HG03378 (cell line): ENCODE measurements at regions not wholly inside any gene's neighbourhood (a gene's known extent, or its start where the extent isn't known, plus 50 kb on each side); places are given as distances from the start of the nearest gene placed in this dataset.
A peak's percentile ranks its signal among the peaks of the same experiment; 100 is the strongest.
"Not testable (repeated sequence)": the region's sequence is repeated elsewhere in the genome, so short reads cannot be mapped to it uniquely, and the experiment has no call there.

Experiments used
- ATAC-seq: cut with Tn5 transposase; IDR thresholded peaks from one replicate; pipeline ENCODE4 v1.9.1; 2021; ENCODE audit warnings: mild to moderate bottlenecking, moderate library complexity; ENCODE audit not compliant: unreplicated experiment

GRCh38 chr10:38209332-38209731, 115.2 kb downstream of the ZNF37A start:
- no peak for ATAC-seq

GRCh38 chr10:38209748-38210147, 115.6 kb downstream of the ZNF37A start:
- ATAC-seq, result not testable (repeated sequence)

GRCh38 chr10:38212460-38212859, 118.3 kb downstream of the ZNF37A start:
- ATAC-seq, result no peak

DNA sequence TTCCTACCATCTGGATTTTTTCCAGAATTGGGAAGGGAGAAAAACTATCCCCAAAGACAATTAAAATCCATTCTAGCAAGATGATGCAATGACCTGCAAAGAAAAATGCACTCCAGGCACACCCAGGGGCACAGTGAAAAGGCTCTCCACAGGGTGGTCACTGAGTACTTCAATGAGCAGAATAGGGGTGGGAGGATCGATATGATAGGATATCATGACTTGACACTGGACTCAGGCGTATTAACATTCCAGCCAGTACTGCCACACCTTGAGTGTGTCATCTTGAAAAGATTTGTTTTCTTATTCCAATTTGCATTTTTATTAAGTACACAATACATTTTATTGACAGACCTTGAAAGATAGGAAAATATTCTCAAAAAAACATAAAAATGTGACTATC, 132.2 kb downstream of the ZNF37A start:
- no peak for ATAC-seq

DNA sequence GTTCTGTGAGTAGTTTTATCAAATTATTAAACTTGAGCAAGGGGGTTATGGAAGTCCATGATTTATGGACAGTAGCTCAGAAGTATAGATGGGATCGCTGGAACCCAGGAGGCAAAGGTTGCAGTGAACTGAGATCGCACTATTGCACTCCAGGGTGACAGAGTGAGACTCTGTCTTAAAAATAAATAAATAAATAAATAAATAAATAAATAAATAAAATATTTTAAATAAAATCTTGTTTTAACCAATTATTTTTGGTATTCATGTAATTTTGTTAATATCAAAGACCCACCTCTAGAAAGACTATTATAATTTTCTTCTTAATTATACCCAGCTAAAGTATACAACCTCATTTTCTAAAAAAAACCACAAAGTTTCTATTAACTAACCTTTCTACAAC, 134.3 kb downstream of the ZNF37A start:
- no peak for ATAC-seq

DNA sequence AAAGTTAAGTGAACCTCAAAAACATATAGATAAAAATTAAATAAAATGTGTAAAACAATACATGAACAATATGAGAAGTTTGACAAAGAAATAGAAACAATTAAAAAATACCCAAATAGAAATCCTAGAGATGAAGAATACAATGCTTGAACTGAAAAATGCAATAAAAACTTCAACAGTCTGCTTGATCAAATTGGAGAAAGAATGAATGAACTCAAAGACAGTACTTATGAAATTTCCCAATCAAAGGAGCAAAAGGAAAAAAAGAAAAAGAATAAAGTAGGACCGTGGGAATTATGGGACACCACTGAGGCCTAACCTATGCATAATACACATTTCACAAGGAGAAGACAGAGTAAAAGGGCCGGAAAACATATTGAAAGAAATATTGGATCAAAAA, 144.3 kb downstream of the ZNF37A start:
- ATAC-seq, result not testable (repeated sequence)

DNA sequence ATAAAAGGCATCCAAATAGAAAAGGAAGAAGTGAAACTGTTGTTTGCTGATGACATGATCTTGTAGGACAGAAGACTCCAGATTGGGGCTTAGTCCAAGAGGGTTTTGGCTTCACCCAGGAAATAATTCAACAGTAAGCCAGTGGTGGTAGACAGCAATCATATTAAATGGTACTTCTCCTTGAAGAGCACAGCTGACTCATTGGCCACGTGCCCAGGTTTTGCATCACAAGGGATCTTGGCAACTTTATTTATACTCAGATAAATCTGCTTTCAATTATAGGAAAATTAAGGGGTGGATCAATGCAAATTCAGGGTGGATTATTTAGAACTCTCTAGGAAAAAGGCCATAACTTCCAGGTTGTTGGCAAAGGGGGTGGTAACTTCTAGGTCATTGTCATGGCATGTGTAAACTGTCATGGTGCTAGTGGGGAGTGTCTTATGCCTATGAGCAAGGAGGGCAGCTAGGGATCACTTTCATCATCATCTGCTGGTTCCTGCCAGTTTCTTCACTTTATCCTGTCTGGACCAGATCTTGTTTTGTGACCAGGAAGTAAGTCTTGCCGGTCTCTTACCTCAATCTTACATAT, 148.0 kb downstream of the ZNF37A start:
- ATAC-seq, result not testable (repeated sequence)

DNA sequence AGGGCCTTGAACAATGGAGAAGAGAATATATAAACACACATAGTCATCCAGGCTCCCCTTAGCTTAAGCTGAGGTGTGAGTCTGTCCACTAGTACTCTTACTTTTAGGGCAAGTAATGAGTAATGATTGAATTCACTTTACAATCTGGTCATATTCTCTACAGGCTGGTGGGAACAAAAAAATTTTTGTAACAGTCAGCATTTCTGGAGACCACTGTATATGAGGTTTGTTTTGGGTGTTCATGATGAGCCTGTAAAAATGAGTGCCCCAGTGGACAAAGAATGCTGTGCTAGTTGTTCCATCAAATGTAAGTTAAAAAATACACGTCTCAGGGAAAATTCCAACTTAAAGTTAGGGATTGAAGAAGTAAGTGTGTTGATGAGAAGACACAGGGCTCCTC, 154.0 kb downstream of the ZNF37A start:
- not testable (repeated sequence) for ATAC-seq

DNA sequence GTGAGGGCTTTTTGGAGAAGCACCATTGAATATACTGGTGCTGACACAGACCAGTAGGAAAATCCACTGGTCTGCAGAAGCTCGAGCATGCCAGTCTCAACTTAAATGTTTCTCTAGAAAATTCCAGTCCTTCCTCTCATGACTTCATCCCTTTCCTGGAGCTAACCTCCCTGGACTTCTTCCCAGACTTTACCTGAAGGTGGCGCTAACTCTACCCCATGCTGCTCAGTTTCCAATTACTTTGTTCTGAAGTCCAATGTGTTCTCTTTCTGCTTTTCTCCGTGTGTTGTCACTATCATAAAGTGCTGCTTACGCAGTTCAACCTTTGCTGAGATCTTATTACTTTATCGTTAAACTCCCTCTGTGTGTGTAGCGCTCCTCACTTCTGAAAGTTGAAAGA, 158.4 kb downstream of the ZNF37A start:
- not testable (repeated sequence) for ATAC-seq

- ATAC-seq, result not testable (repeated sequence)
Observed at GRCh38 chr10:38267555-38267954, 173.4 kb downstream of the ZNF37A start.

DNA sequence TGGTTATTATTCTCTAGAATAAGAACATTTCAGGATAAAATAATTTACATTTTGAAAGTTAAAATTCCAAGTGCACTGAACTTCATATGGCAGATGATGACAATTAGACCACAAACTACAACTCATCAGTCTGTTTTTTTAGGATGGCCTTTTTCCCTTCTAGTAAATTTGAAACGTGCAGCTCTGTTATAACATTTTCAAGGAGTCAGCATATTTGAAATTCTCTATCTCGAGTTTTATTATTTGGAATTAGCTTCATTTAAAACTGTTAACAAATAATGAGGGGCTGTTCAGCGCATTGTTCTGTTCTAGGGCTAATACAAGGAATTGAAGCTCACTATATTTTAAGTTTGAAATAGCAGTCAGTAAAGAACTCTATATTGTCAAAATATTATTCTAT, 176.9 kb downstream of the ZNF37A start:
- not testable (repeated sequence) for ATAC-seq

DNA sequence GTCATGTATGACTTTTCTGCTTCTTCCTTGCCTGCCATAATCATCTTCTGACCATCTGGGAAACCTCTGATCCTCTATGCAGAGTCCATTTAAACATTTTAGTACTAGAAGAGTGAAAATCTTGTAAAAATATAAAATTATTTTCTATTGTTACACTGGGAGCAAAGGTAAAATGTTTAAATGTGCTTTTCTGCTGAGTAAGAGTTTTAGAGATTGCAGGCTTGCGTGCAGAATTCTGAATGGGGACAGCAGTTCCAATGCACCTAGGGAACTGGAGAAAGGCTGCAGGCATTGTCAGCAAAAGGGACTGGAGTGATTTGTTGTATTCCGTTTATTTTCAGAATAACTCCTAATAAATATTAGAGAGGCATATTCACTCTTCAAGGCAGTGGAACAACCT, 180.7 kb downstream of the ZNF37A start:
- not testable (repeated sequence) for ATAC-seq

GRCh38 chr10:38292560-38292959, 198.4 kb downstream of the ZNF37A start:
- ATAC-seq, result not testable (repeated sequence)

- ATAC-seq, result not testable (repeated sequence)
Observed at GRCh38 chr10:38310111-38310510, 216.0 kb downstream of the ZNF37A start.

- ATAC-seq, result not testable (repeated sequence)
Observed at GRCh38 chr10:38315090-38315805, 221.1 kb downstream of the ZNF37A start.

GRCh38 chr10:38321393-38321792, 227.3 kb downstream of the ZNF37A start:
- ATAC-seq, result not testable (repeated sequence)

GRCh38 chr10:38330306-38330705, 236.2 kb downstream of the ZNF37A start:
- not testable (repeated sequence) for ATAC-seq

DNA sequence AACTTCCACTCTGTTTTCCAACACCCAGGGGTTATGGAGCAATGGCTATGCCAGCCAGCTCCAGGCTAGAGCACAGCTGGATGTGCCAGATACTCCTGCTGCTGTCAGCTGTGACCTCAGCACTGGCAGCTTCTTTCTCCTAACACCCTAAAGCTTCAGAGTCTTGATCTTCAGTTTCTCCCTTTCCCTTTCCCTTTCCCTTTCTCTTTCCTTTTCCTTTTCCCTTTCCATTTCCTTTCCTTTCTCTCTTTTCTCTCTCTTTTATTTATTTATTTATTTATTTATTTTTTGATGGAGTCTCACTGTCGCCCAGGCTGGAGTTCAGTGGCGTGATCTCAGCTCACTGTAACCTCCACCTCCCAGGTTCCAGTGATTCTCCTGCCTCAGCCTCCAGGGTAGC, 237.0 kb downstream of the ZNF37A start:
- ATAC-seq, result not testable (repeated sequence)

DNA sequence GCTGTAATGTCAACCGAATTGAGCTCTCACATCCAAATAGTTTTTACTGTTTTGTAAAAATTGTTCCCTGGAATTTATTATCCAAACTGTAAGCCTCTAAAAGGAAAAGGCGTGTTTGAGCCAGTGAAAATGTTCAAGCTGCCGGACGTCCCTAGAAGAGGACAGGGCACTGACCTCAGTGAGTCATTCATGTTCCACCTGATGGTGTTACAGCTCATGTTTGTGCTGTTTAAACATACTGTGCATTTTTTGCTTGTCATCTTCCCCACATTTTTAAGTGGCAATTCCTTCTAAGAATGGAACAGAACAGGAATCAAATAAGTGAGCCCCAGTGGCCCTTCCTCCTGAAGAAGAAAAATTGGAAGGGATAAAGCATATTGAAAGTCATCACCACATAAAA, 239.6 kb downstream of the ZNF37A start:
- ATAC-seq, result not testable (repeated sequence)

GRCh38 chr10:38350645-38351044, 256.5 kb downstream of the ZNF37A start:
- ATAC-seq, result not testable (repeated sequence)

- ATAC-seq, result not testable (repeated sequence)
Observed at GRCh38 chr10:38354410-38354809, 260.3 kb downstream of the ZNF37A start.

DNA sequence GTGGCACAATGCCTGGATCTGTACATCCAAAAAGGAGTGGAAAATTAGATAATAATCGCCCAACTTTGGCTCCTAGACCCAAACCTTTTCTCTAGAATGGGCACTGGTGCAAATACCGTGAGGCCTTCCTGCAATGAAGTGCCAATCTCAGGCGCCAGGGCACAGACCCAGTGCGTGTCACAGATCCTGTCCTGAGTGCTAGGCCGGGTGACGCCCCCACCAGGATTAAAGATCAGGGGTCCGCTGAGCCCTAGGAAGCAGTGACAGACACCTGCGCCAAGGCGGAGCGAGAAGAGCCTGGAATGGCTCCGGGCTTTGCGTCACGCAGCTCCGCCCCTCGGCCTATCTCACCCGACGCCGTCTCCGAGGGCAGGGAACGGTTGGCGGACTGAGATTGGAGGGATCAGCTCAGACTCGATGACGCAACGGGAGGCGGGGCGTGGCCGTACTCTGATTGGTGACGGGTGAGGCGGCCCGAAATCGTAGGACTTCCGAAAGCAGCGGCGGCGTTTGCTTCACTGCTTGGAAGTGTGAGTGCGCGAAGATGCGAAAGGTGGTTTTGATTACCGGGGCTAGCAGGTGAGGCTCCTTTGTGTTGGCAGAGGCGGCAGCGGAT, 261.9 kb downstream of the ZNF37A start:
- ATAC-seq, result peak; percentile 99
